GM10248 (cell line): ENCODE measurements at regions not wholly inside any gene's neighbourhood (a gene's known extent, or its start where the extent isn't known, plus 50 kb on each side); places are given as distances from the start of the nearest gene placed in this dataset.
"Not testable (repeated sequence)": the region's sequence is repeated elsewhere in the genome, so short reads cannot be mapped to it uniquely, and the experiment has no call there.

Experiments used
- CTCF ChIA-PET: fragments of 300-600 bp; sonication (Branson Sonifier 250); formaldehyde crosslinking; extraction: SDS; loops from one replicate; lab custom pipeline; 2021; ENCODE audit warnings: antibody characterized with exemption; lab: Yijun Ruan, JAX
- POLR2A ChIA-PET: fragments of 350-650 bp; sonication (Branson Sonifier 250); formaldehyde crosslinking; extraction: SDS; loops from one replicate; lab custom pipeline; 2020; ENCODE audit warnings: antibody characterized with exemption; lab: Yijun Ruan, JAX
- DNase-seq: peaks from one replicate; pipeline ENCODE4 v3.0.0; 2012; ENCODE audit errors: extremely low spot score
- CTCF ChIP-seq: IDR thresholded peaks from 2 replicates; pipeline ENCODE4 v1.5.1; 2012; ENCODE audit warnings: mild to moderate bottlenecking, low read depth; ENCODE audit errors: extremely low read depth, missing control alignments, control extremely low read depth

- no peak for DNase-seq
- ChIA-PET CTCF (no interaction called here), POLR2A (no interaction called here)
- no peak for TF ChIP-seq CTCF
Observed at GRCh38 chr18:22067682-22068081, 101.7 kb upstream of the GATA6 start.

GRCh38 chr18:22068784-22069183, 100.6 kb upstream of the GATA6 start:
- CTCF ChIA-PET, DNase-seq, POLR2A ChIA-PET: not testable (repeated sequence)

- ChIA-PET POLR2A (no interaction called here), CTCF (no interaction called here)
- no peak for DNase-seq
- TF ChIP-seq CTCF = no peak
Observed at GRCh38 chr18:22069916-22070315, 99.5 kb upstream of the GATA6 start.

- no peak for DNase-seq
- ChIA-PET POLR2A (no interaction called here), CTCF (no interaction called here)
- TF ChIP-seq CTCF = no peak
Observed at GRCh38 chr18:22073411-22073810, 96.0 kb upstream of the GATA6 start.

GRCh38 chr18:22074282-22075070, 94.9 kb upstream of the GATA6 start:
- ChIA-PET CTCF (interaction anchor here (1.4 kb wide), 1 partner anchor 10 kb away, joined by 3 read pairs; no protein-coding TSS in a partner anchor), POLR2A (no interaction called here)
- no peak for TF ChIP-seq CTCF
- no peak for DNase-seq

GRCh38 chr18:22080035-22080434, 89.4 kb upstream of the GATA6 start:
- ChIA-PET CTCF (no interaction called here), POLR2A (no interaction called here)
- no peak for TF ChIP-seq CTCF
- DNase-seq = no peak

GRCh38 chr18:22082408-22082807, 87.0 kb upstream of the GATA6 start:
- ChIA-PET CTCF (interaction anchor here (1.2 kb wide), 1 partner anchor 24 kb away, joined by 3 read pairs; no protein-coding TSS in a partner anchor), POLR2A (no interaction called here)
- no peak for DNase-seq

More at GRCh38 chr18:22082408-22082807, 87.0 kb upstream of the GATA6 start:
- TF ChIP-seq CTCF = no peak
